GM18520 (cell line): ENCODE measurements at regions not wholly inside any gene's neighbourhood (a gene's known extent, or its start where the extent isn't known, plus 50 kb on each side); places are given as distances from the start of the nearest gene placed in this dataset.
"Not testable (repeated sequence)": the region's sequence is repeated elsewhere in the genome, so short reads cannot be mapped to it uniquely, and the experiment has no call there.

Experiments
- ATAC-seq: cut with Tn5 transposase; IDR thresholded peaks from one replicate; pipeline ENCODE4 v1.9.1; 2021; ENCODE audit not compliant: unreplicated experiment

- ATAC-seq: no peak
Observed at GRCh38 chrX:131219271-131219670, 69.8 kb downstream of the IGSF1 start.

- ATAC-seq: no peak
Observed at GRCh38 chrX:131217989-131218388, 71.1 kb downstream of the IGSF1 start.

GRCh38 chrX:131216828-131217227 lies 72.3 kb downstream of the IGSF1 start:
- peak; percentile 77 for ATAC-seq

- no peak for ATAC-seq
Observed at GRCh38 chrX:131213400-131213799, 75.7 kb downstream of the IGSF1 start.

GRCh38 chrX:131202766-131203165 lies 86.3 kb downstream of the IGSF1 start:
- ATAC-seq: no peak

GRCh38 chrX:131201986-131202385 lies 87.1 kb downstream of the IGSF1 start:
- no peak for ATAC-seq

- ATAC-seq: no peak
Observed at GRCh38 chrX:131199091-131199490, 90.0 kb downstream of the IGSF1 start.

- no peak for ATAC-seq
Observed at GRCh38 chrX:131187206-131187605, 101.9 kb downstream of the IGSF1 start.

GRCh38 chrX:131170148-131170547 lies 112.0 kb downstream of the ARHGAP36 start:
- no peak for ATAC-seq

GRCh38 chrX:131163645-131164044 lies 105.5 kb downstream of the ARHGAP36 start:
- not testable (repeated sequence) for ATAC-seq

GRCh38 chrX:131157656-131158055 lies 99.5 kb downstream of the ARHGAP36 start:
- ATAC-seq: not testable (repeated sequence)

GRCh38 chrX:131146702-131147101 lies 88.6 kb downstream of the ARHGAP36 start:
- no peak for ATAC-seq
